ENCODE measurements at regions not wholly inside any gene's neighbourhood (a gene's known extent, or its start where the extent isn't known, plus 50 kb on each side); places are given as distances from the start of the nearest gene placed in this dataset.
A peak's percentile ranks its signal among the peaks of the same experiment; 100 is the strongest.
"Not testable (repeated sequence)": the region's sequence is repeated elsewhere in the genome, so short reads cannot be mapped to it uniquely, and the experiment has no call there.

DNA sequence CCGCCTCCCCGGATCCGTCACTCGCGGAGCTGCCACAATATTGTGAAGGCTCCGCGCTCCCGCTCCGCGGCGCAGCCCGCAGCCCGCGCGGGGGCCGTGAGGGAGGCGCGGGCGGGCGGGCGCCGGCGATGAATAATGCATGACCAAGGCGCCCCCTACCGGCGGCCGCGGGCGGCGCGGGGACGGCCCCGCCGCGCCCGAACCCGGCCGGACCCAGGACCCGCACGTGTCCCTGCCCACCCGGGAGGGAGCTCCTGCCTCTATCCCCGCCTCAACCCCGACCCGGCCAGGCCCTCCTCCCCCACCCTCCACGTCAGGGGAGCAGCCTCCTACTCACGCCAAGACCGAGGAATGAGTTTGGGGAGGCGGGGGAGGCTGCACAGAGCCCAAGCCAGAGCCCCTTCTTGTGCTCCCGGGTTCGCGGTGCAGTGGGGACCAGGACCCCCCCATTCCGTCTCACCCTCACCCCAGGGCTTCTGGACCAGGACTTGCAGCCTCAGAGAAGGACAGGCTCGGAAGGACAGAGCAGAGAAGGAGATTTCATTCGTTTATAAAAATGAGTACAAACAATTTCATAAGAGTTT, 70.8 kb upstream of the CASZ1 start:
- peak in 1 of 2 experiments; percentile 3 for DNase-seq (ENCODE audit: low read depth in 2 of 2)

DNA sequence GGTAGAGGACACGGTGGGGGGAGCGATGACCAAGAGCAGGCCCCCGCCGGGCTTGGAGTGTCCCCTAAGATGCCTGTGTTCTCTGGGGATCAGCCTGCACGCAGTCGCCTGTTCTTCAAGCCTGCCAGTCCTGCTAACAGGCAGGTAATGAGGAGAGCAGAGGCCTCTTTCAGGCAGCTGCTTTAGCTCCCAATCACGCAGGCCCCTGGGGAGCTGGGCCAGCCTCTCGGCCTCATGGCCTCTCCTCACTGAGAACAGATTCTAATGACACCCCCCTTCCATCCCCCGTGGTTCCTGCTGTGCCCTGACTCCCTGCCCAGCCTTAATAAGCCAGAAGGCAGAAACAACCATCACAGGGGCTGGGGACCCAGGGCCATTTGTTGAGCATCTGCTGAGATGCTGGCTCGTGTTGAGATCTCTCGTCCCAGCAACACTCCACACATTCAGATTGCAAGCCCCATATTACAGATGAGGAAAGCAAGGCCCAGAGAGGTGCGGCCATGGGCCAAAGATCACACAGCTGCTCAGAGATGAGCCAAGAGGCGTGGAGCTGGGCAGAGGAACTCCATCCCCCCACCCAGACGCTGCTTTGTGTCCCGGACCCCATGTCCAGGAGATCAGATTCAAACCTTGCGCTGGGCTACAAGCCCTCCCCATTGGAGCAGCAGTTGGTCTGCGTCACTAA, 71.6 kb upstream of the CASZ1 start:
- DNase-seq (ENCODE audit: low read depth in 2 of 2) = no peak

DNA sequence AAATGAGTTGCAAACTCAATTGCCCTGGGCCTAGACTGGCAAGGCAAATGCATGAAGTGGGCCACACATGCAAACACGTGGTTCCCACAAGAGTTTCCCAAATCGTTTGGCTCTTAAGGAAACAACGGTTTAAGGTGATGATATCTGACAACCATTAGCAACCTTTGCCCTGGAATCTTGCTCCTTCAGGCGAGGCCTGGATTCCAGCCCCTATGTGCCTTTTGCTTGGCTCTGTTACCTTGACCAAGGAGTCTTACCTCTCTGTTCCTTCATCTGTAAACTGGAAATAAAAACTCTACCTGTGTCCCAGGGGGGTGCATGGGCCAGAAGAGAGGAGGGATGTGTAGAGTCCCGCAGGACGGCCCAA, 72.1 kb upstream of the CASZ1 start:
- no peak for DNase-seq (ENCODE audit: low read depth in 2 of 2)

DNA sequence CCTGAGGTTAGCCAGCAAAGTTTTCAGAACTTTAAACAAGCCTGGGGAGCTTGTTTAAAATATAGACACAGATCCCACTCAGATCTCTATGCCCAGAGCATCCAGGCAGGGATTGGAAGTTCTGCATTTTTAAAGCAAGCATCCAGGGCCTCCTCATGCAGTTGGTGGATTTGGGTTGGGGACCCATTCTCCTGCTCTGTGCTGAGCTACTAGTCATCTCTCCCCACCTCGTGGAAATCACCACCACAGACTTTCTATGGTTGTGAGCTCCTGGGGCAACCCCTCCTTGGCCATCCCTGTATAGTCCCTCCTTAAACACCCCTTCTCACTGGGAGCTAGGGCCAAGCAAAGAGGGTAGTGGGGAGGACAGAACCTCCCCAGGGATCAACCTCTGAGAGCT, 73.5 kb upstream of the CASZ1 start:
- DNase-seq (ENCODE audit: low read depth in 2 of 2) = no peak

DNA sequence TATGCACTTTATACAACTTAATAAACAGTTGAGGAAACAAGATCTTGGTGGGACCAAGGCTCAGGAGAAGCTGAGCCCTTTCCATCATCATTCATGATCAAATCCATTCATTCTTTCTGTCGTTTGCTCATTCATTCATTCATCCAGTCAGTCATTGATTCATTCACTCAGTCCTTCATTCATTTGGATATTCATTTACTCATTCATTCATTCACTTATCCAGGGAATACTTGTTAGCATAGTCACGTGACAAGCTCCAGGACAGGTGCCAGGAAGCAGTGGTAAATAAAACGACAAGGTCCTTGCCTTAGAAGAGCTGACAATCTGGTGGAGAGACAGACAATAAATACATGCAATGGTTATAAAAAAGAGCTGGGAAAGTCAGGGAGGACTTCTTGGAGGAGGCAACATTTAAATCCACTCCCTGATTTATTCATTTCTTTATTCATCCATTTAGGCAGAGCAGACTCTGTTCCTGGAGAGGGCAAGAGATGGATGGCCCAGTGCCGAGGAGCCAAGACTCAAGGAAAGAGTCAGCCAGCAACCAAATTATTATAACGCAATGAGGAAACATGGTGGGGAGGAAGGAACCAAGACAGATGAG, 74.1 kb upstream of the CASZ1 start:
- no peak for DNase-seq (ENCODE audit: low read depth in 2 of 2)

DNA sequence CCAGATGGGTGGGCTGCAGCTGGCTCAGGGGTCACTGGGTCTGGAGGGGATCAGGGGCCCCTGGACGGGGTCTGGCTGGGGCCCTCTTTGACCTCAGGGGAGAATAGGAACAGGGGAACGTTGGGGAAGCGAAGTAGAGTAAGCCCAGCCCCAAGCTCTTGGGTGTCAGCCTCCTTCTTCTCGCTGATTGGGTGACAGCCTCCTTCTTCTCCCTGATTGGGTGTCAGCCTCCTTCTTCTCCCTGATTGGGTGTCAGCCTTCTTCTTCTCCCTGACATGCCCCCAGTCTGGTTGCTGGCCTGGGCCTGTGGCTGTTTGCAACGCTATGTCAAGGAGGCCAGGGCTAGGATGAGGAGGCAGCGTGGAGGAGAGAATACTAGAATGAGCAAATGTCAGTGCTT, 76.7 kb upstream of the CASZ1 start:
- DNase-seq (ENCODE audit: low read depth in 2 of 2) = no peak

DNA sequence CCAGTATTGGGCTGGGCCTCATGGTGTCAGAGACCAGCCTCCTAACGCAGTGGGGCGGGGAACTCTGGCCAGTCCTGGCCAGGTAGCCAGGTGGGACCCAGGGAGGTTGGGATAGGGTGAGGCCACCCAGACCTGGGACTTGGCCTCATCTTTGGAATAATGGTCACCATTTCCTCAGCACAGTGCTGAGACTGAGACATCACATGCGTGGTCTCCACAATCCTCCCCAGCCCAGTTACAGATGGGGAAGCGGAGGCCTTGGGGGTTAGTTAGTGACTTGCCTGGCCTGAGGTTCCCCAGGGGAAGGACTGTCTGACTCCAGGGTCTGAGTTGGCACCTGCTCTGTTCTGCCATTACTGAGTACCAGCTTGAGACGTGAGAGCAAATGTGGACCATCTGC, 77.9 kb upstream of the CASZ1 start:
- DNase-seq (ENCODE audit: low read depth in 2 of 2) = no peak

DNA sequence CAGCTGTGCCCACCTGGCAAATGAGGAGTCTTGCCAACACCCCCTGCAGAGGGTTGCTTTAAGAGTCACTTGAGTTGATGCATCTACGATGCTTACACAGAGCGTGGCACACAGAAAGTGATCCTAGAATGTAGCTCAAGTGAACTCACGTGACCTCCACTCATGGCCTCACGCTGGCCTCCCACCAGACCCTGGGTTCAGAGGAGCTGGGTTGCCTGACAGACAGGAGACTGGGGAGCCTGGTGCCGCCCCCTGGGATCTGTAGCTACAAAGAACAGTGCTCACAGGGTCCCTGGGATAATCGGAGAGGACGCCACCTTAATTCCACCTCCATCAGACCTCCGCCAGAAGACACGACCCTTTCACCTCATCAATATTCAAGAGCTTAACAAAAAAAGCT, 81.4 kb upstream of the CASZ1 start:
- no peak for DNase-seq (ENCODE audit: low read depth in 2 of 2)

DNA sequence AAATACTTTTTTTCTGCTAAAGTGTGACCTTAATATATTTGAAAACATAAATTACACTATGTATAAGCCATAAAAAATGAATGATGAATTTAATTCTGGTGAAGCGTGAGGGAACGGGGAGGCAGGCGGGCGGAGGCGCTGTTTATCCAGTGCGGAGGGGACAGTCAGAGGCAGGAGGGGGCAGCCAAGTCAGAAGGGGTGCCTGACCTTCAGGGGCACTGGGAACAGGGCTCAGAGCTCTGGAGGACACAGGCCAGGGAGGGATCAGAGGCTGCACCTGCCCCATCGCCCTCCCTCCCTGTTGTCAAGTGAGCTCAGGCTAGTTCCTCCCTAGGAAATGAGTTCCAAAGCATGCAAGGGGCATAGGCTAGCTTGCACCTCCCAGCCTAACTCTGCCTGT, 82.0 kb upstream of the CASZ1 start:
- DNase-seq (ENCODE audit: low read depth in 2 of 2) = no peak

DNA sequence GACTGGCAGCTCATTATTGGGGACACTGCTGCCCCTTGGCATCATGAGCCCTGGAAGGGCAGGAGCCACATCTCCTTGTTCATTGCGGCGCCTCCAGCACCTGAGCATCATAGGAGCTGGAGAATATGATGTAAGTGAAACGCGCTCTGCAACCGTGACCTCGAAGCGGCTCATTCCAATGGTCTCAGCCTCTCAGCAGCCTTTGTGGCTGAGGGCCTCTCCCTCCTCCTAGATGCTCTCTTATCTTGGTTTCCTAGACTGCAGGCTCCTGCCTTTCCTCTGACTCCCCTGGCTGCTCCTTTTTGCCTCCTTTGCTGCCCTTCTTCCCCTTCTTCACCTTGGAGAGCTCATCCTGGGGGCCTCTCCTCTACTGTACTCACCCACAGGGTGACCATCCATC, 83.6 kb upstream of the CASZ1 start:
- no peak for DNase-seq (ENCODE audit: low read depth in 2 of 2)

DNA sequence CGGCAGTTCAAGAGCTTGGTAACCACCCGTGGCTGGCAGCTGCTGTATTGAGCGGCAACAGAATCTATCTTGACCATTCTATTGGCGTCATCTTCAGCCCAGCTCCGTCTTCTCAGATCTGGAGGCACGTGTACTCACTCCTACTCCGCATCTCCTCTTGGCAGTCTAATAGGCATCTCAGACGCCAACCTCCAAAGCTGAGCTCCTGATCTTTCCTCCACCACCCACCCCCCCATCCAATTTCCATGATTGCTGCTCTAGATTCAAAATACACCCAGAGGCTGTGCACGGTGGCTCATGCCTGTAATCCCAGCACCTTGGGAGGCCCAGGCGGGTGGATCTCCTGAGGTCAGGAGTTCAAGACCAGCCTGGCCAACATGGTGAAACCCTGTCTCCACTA, 84.6 kb upstream of the CASZ1 start:
- DNase-seq (ENCODE audit: low read depth in 2 of 2) = no peak

DNA sequence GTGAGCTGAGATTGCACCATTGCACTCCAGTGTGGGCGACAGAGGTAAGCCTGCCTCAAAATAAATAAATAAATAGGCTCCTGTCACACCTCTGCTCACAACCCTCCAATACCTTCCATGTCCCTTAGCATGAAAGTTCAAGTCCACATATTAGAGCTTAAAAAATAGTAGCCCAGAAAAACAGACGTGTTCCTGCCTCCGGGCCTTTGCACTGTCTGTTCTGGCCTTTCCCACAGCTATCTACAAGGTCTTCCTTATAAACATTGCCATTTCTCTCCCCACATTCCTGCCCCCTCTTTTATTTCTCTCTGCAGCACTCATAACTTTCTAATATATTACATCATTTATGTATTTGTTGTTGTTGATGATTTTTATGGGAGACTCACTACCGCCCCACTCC, 85.6 kb upstream of the CASZ1 start:
- no peak for DNase-seq (ENCODE audit: low read depth in 2 of 2)

DNA sequence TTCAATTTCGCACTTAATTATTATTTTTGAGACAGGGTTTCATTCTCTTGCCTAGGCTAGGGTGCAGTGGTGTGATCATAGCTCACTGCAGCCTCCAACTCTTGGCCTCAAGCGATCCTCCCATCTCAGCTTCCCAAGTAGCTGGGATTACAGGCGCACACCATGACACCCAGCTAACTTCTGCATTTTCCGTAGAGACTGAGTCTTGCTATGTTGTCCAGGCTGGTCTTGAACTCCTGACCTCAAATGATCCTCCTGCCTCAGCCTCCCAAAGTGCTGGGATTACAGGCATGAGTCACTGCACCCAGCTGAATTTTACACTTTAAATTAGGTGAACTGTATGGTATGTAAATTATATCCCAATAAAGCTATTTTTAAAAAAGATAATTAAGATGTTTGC, 90.6 kb upstream of the CASZ1 start:
- DNase-seq (ENCODE audit: low read depth in 2 of 2) = not testable (repeated sequence)

DNA sequence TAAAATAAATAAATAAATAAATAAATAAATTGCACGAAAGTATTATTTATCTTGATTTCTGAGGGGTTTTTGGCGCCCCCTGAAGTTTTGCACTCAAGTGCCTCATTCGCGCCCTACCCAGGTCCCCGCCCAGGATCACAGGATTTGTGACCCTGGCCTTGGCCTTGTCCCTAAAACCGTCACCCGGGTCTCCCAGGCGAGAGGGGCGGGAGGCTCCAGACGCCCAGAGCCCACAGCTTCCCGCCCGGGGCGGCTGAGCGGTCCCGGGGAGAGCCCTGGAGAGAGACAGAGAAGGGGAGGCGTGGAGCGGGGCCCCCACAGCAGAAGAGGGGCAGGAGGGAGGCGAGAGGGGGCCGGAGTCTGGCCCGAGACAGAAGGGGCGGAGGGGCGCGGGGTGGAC, 91.8 kb upstream of the CASZ1 start:
- no peak for DNase-seq (ENCODE audit: low read depth in 2 of 2)

DNA sequence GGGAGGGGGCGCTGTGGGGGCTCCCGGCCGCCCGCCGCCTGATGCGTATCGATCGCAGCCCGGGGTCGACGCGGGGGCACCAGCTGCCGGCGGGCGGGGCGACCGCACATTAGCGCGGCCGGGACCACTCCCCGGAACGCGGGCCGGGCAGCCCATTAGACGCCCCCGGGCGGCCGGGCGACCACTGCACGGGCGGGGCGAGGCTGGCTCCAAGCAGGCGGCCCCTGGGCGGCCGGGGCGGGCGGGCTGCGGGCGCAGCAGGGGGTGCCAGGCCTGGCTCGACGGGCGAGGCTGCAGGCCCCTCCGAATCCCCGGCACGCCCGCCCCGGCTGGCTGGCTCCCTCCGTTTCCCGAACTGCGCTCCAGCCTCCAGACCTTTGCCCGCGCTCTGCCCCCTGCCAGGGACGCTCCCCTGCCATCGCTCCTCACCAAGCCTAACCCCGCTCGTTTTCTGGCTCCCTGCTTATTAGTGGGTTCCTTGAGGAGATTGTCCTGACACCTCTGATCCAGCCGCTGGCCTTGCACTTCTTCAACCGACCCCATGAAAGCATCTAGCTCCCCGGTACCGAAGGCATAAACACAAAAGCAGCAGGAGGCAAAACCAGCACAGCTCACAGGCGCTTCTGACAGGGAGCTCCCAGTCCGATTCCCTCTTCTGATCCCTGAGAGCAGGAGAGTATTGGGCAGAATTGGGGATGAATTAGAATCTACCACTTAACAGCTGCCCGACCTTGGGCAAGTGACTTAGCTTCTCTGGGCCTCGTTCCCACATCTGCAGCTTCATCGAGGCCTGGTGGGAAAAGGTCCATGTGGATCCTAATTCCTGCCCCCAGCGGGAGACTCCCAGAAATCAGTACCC, 92.6 kb upstream of the CASZ1 start:
- no peak for DNase-seq (ENCODE audit: low read depth in 2 of 2)

DNA sequence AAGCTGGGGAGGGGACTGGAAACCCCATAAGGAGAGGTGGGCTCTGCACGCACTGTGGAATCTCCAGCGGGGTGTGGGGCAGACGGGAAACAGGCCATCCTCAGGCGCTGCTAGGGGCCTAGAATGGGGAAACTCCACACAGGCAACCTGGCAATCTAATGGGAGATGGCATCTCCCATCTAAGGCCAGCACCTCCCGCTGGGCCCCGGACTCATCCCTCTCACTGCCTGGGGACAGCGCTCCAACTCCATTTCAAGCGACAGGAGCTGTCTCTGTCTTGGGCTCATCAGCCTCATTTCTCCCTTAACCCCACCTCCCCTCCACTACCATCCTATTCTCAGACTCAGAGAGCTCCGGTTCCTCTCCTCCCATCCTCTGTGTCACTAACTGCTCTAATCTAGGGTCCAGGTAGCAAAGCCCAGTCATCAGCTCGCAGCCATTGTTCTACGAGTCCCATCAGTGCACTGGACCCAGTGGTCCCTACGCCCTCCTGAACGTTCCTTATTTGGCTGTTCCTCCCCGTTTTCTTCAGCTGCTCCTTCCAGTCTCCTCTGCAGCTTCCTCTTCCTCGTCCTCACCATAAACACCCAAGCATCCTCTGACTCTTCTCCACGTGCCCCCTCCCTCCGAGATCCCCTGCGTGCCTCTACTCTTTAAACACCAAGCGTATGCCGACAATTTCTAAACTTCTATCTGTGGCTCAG, 93.4 kb upstream of the CASZ1 start:
- DNase-seq (ENCODE audit: low read depth in 2 of 2) = no peak

DNA sequence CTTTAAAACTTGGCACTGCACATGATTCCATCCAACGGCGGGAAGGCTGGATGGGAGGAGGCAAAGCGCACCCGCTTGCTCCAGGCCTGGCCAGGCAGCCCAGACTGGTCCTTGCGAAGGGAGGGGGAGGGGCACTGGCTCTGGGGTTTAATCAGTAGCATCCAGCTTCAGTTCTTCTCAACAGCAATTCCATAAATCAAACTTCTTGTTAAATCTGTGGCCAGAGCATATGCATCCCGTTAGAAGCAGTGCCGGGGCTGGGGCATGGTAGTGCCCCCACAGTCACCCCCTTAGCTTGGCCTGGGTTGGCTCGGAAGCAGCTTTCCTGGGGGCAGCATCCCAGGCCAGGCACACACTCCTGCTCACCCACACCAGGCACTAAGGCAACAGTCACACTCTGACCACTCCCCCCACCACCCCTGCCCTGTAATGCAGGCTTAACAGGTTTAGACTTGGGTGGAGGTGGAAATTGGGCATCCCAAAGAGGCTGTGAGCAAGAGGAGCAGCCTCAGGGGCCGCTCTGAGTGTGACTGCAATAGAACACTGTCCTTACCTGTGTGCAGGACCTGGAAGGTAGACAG, 94.1 kb upstream of the CASZ1 start:
- no peak for DNase-seq (ENCODE audit: low read depth in 2 of 2)

DNA sequence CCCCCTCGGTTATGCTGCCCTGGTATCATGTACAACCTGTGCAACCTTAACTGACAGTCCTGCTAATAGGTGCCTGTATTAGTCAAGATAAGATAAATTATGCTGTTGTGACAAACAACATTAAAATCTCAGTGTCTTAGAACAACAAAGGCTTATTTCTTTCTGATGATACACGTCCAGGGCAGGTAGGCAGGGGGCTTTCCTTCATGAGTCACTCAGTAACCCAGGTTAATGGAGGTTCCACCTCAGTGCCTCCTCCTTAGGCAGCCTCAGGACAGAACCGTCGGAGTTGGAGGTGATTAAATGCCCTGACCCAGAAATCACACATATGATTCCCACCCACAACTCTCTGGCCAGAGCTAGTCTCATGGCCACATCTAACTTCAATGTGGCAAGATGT, 94.6 kb upstream of the CASZ1 start:
- no peak for DNase-seq (ENCODE audit: low read depth in 2 of 2)

DNA sequence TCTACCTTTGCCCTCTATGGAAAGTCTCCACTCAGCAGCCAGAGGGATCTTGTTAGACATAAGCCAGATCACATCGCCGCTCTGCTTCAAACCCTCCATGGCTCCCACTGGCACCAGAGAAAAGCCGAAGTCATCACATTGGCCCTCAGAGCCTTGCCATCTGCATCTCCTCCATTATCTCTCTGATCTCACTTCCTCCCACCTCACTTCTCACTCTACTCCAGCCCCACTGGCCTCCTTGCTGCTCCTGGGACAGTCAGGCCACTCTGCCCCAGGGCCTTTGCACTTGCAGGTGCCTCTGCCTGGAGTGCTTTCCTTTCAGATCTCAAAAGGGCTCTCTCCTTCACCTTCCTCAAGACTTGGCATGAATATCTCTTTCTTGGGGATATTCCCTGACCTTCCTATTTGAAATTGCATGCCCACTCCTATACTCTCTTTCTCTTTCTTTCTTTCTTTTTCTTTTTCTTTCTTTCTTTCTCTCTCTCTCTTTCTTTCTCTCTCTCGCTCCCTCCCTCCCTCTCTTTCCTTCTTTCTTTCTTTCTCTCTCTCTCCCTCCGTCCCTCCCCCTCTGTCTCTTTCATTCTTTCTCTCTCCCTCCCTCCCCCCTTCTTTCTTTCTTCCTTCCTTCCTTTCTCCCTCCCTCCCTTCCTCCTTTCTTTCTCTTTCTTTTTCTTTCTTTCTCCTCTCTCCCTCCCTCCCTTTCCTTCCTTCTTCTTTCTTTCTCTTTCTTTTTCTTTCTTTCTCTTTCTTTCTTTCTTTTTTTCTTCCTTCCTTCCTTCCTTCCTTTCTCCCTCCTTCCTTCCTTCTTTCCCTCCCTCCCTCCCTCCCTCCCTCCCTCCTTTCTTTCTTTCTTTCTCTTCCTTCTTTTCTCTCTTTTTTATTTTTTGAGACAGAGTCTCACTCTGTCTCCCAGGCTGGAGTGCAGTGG, 96.0 kb upstream of the CASZ1 start:
- DNase-seq (ENCODE audit: low read depth in 2 of 2) = no peak

DNA sequence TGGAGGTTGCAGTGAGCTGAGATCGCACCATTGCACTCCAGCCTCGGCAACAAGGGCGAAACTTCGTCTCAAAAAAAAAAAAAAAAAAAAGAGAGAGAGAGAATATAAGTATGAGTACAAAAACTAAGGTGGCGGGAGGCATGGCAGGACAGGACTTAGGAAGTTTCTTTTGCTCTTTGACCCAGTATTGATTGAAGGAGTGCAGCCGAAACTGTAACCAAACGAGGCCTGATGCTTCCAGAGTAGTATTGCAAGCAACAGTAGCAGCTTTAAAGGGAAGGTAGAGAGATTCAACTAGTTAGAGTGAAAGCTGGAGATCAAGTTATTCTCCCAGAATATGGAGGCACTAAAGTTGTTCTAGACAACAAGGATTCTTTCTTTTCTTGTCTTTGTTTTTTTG, 99.2 kb upstream of the CASZ1 start:
- DNase-seq (ENCODE audit: low read depth in 2 of 2) = no peak

DNA sequence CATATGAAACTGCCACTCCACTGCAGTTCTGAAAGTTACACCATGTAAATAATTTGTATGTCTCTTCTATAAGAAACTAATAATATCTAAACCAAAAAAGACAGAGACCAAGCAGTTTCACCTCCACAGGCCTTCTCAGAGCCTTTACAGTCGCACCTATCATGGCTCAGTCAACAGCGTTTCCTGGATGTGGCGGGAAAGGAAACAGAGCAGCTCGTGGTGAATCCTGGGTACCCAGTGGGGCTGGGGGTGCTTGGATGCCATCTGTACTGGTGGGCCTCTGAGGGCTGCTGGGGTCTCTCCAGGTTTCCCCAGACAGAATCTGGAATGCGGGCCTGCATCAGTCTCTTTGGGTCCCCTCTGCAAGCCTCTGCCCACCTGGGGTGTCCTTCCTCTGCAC, 100.2 kb upstream of the CASZ1 start:
- no peak for DNase-seq (ENCODE audit: low read depth in 2 of 2)

All from fibroblast of skin of left quadriceps (primary cell).